C4-2B (cell line): ENCODE measurements at regions not wholly inside any gene's neighbourhood (a gene's known extent, or its start where the extent isn't known, plus 50 kb on each side); places are given as distances from the start of the nearest gene placed in this dataset.
"Not testable (repeated sequence)": the region's sequence is repeated elsewhere in the genome, so short reads cannot be mapped to it uniquely, and the experiment has no call there.

Experiments used
- H3K27ac ChIP-seq: fragments of 450-650 bp; 2 replicates; pipeline ENCODE4 v1.5.1; 2017
- CTCF ChIP-seq: fragments of 450-650 bp; conservative IDR thresholded peaks from 2 replicates; pipeline ENCODE4 v1.5.1; 2017; ENCODE audit warnings: mild to moderate bottlenecking
- ZFX ChIP-seq: fragments of 450-650 bp; IDR thresholded peaks from 2 replicates; pipeline ENCODE4 v1.6.1; 2017

- no peak overlapping the region for H3K27ac ChIP-seq
- TF ChIP-seq ZFX (no peak), CTCF (no peak)
These were observed 246.8 kb downstream of the UACA start for GRCh38 chr15:70516408-70517193.

GRCh38 chr15:70514251-70514650, 249.1 kb downstream of the UACA start:
- TF ChIP-seq CTCF (no peak), ZFX (no peak)
- H3K27ac ChIP-seq, result no peak overlapping the region

- no peak for TF ChIP-seq ZFX
- no peak for TF ChIP-seq CTCF
- H3K27ac ChIP-seq, result no peak overlapping the region
These were observed 249.5 kb downstream of the UACA start for GRCh38 chr15:70513819-70514218.

GRCh38 chr15:70512772-70513362, 250.5 kb downstream of the UACA start:
- TF ChIP-seq ZFX (no peak), CTCF (peak; percentile 96)
- no peak overlapping the region for H3K27ac ChIP-seq

- H3K27ac ChIP-seq, result not testable (repeated sequence)
These were observed 251.3 kb downstream of the UACA start for GRCh38 chr15:70511972-70512587.

GRCh38 chr15:70510433-70510832, 252.9 kb downstream of the UACA start:
- H3K27ac ChIP-seq, result no peak overlapping the region
- TF ChIP-seq ZFX (no peak), CTCF (no peak)

- TF ChIP-seq ZFX (no peak), CTCF (no peak)
- peak overlapping the region; percentile 62 for H3K27ac ChIP-seq
These were observed 253.6 kb downstream of the UACA start for GRCh38 chr15:70509731-70510143.
